ENCODE measurements at regions not wholly inside any gene's neighbourhood (a gene's known extent, or its start where the extent isn't known, plus 50 kb on each side); places are given as distances from the start of the nearest gene placed in this dataset.

DNA sequence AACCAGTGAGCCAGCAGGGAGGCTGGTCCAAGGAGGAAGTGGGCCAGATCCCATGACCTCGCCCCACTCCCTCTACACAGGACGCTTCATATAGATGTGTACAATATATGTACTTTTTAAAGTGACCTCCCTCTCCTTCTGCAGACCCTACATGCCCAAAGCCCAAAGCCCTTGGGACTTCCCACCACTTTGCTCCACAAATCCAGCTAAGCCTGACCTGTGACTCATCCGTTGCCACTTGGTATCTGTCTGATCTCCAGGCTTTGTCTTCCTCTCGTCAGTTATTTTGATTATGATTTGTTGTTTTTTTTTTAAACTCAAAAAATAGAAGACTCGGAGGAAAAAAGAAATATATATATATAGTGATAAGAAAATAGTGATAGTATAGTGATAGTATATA is 470.8 kb downstream of the KCNJ3 start:
- Histone ChIP-seq H3K9me3 (ENCODE audit: insufficient read depth, low read depth, low read length) (no peaks in the 10 kb centered on the region), H3K27me3 (ENCODE audit: insufficient read depth, low read length) (no peaks in the 10 kb centered on the region), H3K4me1 (ENCODE audit: insufficient read depth, low read length) (no peaks in the 10 kb centered on the region), H3K9ac (ENCODE audit: low read depth, low read length) (no peak overlapping the region), H3K36me3 (ENCODE audit: insufficient read depth, low read length) (no peaks in the 10 kb centered on the region), H3K4me3 (ENCODE audit: low read length) (no peak overlapping the region), H3K27ac (ENCODE audit: low read depth, low read length) (no peak overlapping the region)
- WGBS = 98% methylated on average over 2 of the region's 5 CpGs

- no peak overlapping the region for H3K9ac ChIP-seq (ENCODE audit: low read depth, low read length)
- WGBS = no CpG with 5 or more reads among the region's 1 CpG
- no peak overlapping the region for H3K4me3 ChIP-seq (ENCODE audit: low read length)
- no peaks in the 10 kb centered on the region for H3K36me3 ChIP-seq (ENCODE audit: insufficient read depth, low read length)
- H3K9me3 ChIP-seq (ENCODE audit: insufficient read depth, low read depth, low read length) = no peaks in the 10 kb centered on the region
- H3K27me3 ChIP-seq (ENCODE audit: insufficient read depth, low read length) = no peaks in the 10 kb centered on the region
- no peak overlapping the region for H3K27ac ChIP-seq (ENCODE audit: low read depth, low read length)
- no peaks in the 10 kb centered on the region for H3K4me1 ChIP-seq (ENCODE audit: insufficient read depth, low read length)
Measured at GRCh38 chr2:155162494-155162893, 464.0 kb downstream of the KCNJ3 start.

DNA sequence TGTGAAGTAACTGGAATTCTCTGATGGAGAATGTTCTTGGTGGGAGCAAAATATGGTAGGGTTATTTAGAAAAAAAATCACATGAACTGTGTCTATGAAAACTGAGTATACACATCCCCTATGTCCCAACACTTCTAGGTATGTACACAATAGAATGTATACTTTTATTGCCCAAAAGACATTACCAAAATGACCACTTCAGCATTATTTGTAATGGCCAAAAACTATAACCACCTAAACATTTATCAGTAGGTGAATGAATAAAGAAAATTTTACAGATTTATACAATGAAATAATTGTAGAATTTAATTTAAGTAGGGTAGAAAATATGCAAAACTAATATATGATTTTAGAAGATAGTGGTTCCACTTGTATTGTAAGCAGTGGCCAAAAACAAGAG is 462.8 kb downstream of the KCNJ3 start:
- Histone ChIP-seq H3K4me3 (ENCODE audit: low read length) (no peak overlapping the region), H3K9ac (ENCODE audit: low read depth, low read length) (no peak overlapping the region), H3K9me3 (ENCODE audit: insufficient read depth, low read depth, low read length) (no peaks in the 10 kb centered on the region), H3K4me1 (ENCODE audit: insufficient read depth, low read length) (no peaks in the 10 kb centered on the region), H3K27ac (ENCODE audit: low read depth, low read length) (no peak overlapping the region), H3K27me3 (ENCODE audit: insufficient read depth, low read length) (no peaks in the 10 kb centered on the region), H3K36me3 (ENCODE audit: insufficient read depth, low read length) (no peaks in the 10 kb centered on the region)

DNA sequence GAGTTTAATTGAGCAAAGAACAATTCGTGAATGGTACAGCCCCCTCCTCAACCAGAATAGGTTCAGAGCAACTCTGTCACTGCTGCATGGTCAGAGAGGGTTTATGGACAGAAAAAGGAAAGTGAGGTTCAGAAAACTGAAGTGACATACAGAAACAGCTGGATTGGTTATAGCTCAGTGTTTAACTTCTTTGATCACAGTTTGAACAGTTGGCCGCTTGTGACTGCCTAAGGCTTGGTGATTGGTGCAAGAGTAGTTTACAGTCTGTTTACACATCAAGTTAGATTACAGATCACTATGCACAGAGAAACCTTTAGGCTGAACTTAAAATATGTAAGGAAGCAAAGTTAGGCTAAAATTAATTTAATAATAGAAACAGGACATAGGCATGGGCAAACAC is 459.2 kb downstream of the KCNJ3 start:
- Histone ChIP-seq H3K4me1 (ENCODE audit: insufficient read depth, low read length) (no peaks in the 10 kb centered on the region), H3K36me3 (ENCODE audit: insufficient read depth, low read length) (no peaks in the 10 kb centered on the region), H3K27me3 (ENCODE audit: insufficient read depth, low read length) (no peaks in the 10 kb centered on the region), H3K9me3 (ENCODE audit: insufficient read depth, low read depth, low read length) (no peaks in the 10 kb centered on the region), H3K9ac (ENCODE audit: low read depth, low read length) (no peak overlapping the region), H3K4me3 (ENCODE audit: low read length) (no peak overlapping the region), H3K27ac (ENCODE audit: low read depth, low read length) (no peak overlapping the region)
- 89% methylated on average over 2 of the region's 2 CpGs for WGBS

- Histone ChIP-seq H3K4me1 (ENCODE audit: insufficient read depth, low read length) (no peaks in the 10 kb centered on the region), H3K27me3 (ENCODE audit: insufficient read depth, low read length) (no peaks in the 10 kb centered on the region), H3K9me3 (ENCODE audit: insufficient read depth, low read depth, low read length) (no peaks in the 10 kb centered on the region), H3K36me3 (ENCODE audit: insufficient read depth, low read length) (no peaks in the 10 kb centered on the region), H3K27ac (ENCODE audit: low read depth, low read length) (no peak overlapping the region), H3K4me3 (ENCODE audit: low read length) (no peak overlapping the region), H3K9ac (ENCODE audit: low read depth, low read length) (no peak overlapping the region)
- WGBS = 96% methylated on average over 3 of the region's 3 CpGs
Measured at GRCh38 chr2:155157065-155157464, 458.6 kb downstream of the KCNJ3 start.

GRCh38 chr2:155151945-155152344 is 453.4 kb downstream of the KCNJ3 start:
- no peaks in the 10 kb centered on the region for H3K4me1 ChIP-seq (ENCODE audit: insufficient read depth, low read length)
- no peak overlapping the region for H3K27ac ChIP-seq (ENCODE audit: low read depth, low read length)
- H3K27me3 ChIP-seq (ENCODE audit: insufficient read depth, low read length) = no peaks in the 10 kb centered on the region
- H3K9ac ChIP-seq (ENCODE audit: low read depth, low read length) = no peak overlapping the region
- no peaks in the 10 kb centered on the region for H3K9me3 ChIP-seq (ENCODE audit: insufficient read depth, low read depth, low read length)
- no peaks in the 10 kb centered on the region for H3K36me3 ChIP-seq (ENCODE audit: insufficient read depth, low read length)
- WGBS = 87% methylated on average over 2 of the region's 2 CpGs
- H3K4me3 ChIP-seq (ENCODE audit: low read length) = no peak overlapping the region

GRCh38 chr2:155151472-155151871 is 453.0 kb downstream of the KCNJ3 start:
- Histone ChIP-seq H3K9me3 (ENCODE audit: insufficient read depth, low read depth, low read length) (no peaks in the 10 kb centered on the region), H3K4me1 (ENCODE audit: insufficient read depth, low read length) (no peaks in the 10 kb centered on the region), H3K9ac (ENCODE audit: low read depth, low read length) (no peak overlapping the region), H3K4me3 (ENCODE audit: low read length) (no peak overlapping the region), H3K36me3 (ENCODE audit: insufficient read depth, low read length) (no peaks in the 10 kb centered on the region), H3K27ac (ENCODE audit: low read depth, low read length) (no peak overlapping the region), H3K27me3 (ENCODE audit: insufficient read depth, low read length) (no peaks in the 10 kb centered on the region)

- H3K27ac ChIP-seq (ENCODE audit: low read depth, low read length) = no peak overlapping the region; the same call in 1 of the 2 replicates
- H3K4me1 ChIP-seq (ENCODE audit: insufficient read depth, low read length) = no peaks in the 10 kb centered on the region
- WGBS = 81% methylated on average over 3 of the region's 3 CpGs
Measured at GRCh38 chr2:155145758-155146229, 447.3 kb downstream of the KCNJ3 start.

DNA sequence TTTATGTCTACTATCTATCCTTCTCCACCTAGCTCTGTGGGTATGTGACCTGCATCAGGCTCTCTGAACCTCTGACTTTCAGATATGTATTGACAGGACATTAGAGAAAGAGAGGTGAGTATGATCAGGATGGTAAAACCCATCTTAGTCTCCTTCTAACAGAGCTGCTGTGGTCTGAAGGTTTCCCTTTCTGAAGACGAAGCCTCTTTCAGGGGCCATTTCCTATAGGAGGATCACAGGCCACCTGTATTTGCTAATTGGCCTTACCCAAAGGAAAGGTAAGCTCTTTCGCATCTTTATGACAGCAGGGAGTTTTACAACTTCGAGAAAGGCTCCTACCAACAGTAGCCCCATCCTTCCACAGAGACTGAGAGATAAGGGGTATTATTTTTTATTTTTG is 442.9 kb downstream of the KCNJ3 start:
- H3K4me3 ChIP-seq (ENCODE audit: low read length) = no peak overlapping the region
- no peaks in the 10 kb centered on the region for H3K27me3 ChIP-seq (ENCODE audit: insufficient read depth, low read length)
- H3K9me3 ChIP-seq (ENCODE audit: insufficient read depth, low read depth, low read length) = no peaks in the 10 kb centered on the region
- no peak overlapping the region for H3K9ac ChIP-seq (ENCODE audit: low read depth, low read length)
- no peaks in the 10 kb centered on the region for H3K36me3 ChIP-seq (ENCODE audit: insufficient read depth, low read length)
- 98% methylated on average over 2 of the region's 3 CpGs for WGBS
- H3K4me1 ChIP-seq (ENCODE audit: insufficient read depth, low read length) = 0 out of 2 replicates have a peak, but pooled peaks cover 7% of the 10 kb centered on the region
- H3K27ac ChIP-seq (ENCODE audit: low read depth, low read length) = no peak overlapping the region

More at GRCh38 chr2:155145758-155146229, 447.3 kb downstream of the KCNJ3 start:
- H3K9me3 ChIP-seq (ENCODE audit: insufficient read depth, low read depth, low read length) = no peaks in the 10 kb centered on the region
- no peaks in the 10 kb centered on the region for H3K36me3 ChIP-seq (ENCODE audit: insufficient read depth, low read length)
- no peak overlapping the region for H3K4me3 ChIP-seq (ENCODE audit: low read length)
- H3K27me3 ChIP-seq (ENCODE audit: insufficient read depth, low read length) = no peaks in the 10 kb centered on the region
- no peak overlapping the region for H3K9ac ChIP-seq (ENCODE audit: low read depth, low read length)

DNA sequence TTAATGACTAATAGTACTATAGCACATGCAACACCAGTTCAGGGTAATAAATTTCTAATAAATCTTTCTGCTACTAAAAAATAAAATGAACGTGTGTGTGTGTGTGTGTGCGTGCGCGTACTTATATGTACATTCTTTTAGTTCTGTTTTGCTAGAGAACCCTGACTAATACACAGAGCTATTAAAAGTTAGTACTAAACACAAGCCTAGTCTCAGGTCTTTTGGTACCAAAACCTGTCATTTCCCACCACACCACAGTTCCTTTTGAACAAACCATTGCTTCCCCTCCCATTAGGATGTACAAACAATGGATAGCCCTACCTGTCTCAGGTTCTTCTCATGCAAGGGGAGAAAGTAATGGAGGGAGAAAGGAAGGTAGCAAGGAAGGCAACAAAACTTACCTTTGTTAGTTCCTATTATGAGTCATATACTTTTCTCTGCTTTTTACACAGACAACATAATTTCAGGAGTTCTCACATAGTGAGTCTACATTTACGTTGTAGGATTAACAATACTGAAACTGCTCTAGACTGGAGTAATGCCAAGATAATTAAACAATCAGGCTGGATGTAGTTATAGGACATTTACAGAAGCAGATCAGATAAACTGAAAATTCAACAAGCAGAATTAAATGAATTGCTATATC is 427.2 kb downstream of the KCNJ3 start:
- H3K27me3 ChIP-seq (ENCODE audit: insufficient read depth, low read length) = no peaks in the 10 kb centered on the region
- 86% methylated on average over 1 of the region's 5 CpGs for WGBS
- H3K27ac ChIP-seq (ENCODE audit: low read depth, low read length) = no peak overlapping the region
- no peaks in the 10 kb centered on the region for H3K9me3 ChIP-seq (ENCODE audit: insufficient read depth, low read depth, low read length)
- H3K4me3 ChIP-seq (ENCODE audit: low read length) = no peak overlapping the region
- H3K9ac ChIP-seq (ENCODE audit: low read depth, low read length) = no peak overlapping the region
- H3K36me3 ChIP-seq (ENCODE audit: insufficient read depth, low read length) = no peaks in the 10 kb centered on the region
- no peaks in the 10 kb centered on the region for H3K4me1 ChIP-seq (ENCODE audit: insufficient read depth, low read length)

GRCh38 chr2:155115846-155116245 is 417.4 kb downstream of the KCNJ3 start:
- H3K4me1 ChIP-seq (ENCODE audit: insufficient read depth, low read length) = no peaks in the 10 kb centered on the region
- no peak overlapping the region for H3K4me3 ChIP-seq (ENCODE audit: low read length)
- WGBS = 94% methylated on average over 1 of the region's 1 CpG
- no peaks in the 10 kb centered on the region for H3K9me3 ChIP-seq (ENCODE audit: insufficient read depth, low read depth, low read length)
- no peaks in the 10 kb centered on the region for H3K27me3 ChIP-seq (ENCODE audit: insufficient read depth, low read length)
- no peaks in the 10 kb centered on the region for H3K36me3 ChIP-seq (ENCODE audit: insufficient read depth, low read length)
- no peak overlapping the region for H3K27ac ChIP-seq (ENCODE audit: low read depth, low read length)
- no peak overlapping the region for H3K9ac ChIP-seq (ENCODE audit: low read depth, low read length)

- no CpG with 5 or more reads among the region's 1 CpG for WGBS
- Histone ChIP-seq H3K36me3 (ENCODE audit: insufficient read depth, low read length) (no peaks in the 10 kb centered on the region), H3K4me1 (ENCODE audit: insufficient read depth, low read length) (no peaks in the 10 kb centered on the region), H3K4me3 (ENCODE audit: low read length) (no peak overlapping the region), H3K9me3 (ENCODE audit: insufficient read depth, low read depth, low read length) (no peaks in the 10 kb centered on the region), H3K27ac (ENCODE audit: low read depth, low read length) (no peak overlapping the region), H3K9ac (ENCODE audit: low read depth, low read length) (no peak overlapping the region), H3K27me3 (ENCODE audit: insufficient read depth, low read length) (no peaks in the 10 kb centered on the region)
Measured at GRCh38 chr2:155111070-155111469, 412.6 kb downstream of the KCNJ3 start.

All from HUES64 (cell line).